HG03571 (cell line): ENCODE measurements at regions not wholly inside any gene's neighbourhood (a gene's known extent, or its start where the extent isn't known, plus 50 kb on each side); places are given as distances from the start of the nearest gene placed in this dataset.

Experiments
- ATAC-seq: cut with Tn5 transposase; IDR thresholded peaks from one replicate; pipeline ENCODE4 v1.9.1; 2021; ENCODE audit not compliant: unreplicated experiment

DNA sequence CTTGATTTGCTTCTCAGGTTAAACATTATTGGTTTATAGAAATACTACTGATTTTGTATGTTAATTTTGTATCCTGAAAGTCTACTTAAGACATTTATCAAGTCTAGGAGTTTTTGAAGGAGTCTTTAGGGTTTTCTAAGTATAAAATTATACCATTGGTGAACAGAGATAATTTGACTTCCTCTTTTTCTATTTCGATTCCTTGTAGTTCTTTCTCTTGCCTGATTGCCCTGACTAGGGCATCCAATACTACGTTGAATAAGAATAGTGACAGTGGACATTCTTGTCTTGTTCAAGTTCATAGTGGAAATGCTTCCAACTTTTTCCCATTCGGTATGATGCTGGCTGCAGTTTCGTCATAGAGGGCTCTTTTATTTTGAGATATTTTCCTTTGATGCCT is 807.5 kb upstream of the SLC10A2 start:
- no peak for ATAC-seq

DNA sequence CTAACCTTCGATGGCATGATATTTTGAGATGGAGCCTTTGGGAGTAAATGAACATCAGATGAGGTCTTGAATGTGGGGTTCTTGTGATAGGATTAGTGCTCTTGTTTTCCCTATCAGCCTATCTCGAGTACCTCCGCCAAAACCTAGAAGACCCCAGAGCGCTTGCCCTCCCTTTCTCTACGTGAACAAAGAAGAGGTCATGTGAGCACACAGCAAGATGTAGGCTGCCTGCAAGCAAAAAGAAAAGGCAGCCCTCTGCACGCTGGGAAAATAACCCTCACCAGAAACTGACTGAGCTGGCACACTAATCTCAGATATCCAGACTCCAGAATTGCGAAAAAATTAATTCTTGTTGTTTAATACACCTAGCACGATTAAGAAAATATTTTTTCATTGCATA is 799.8 kb upstream of the SLC10A2 start:
- no peak for ATAC-seq

DNA sequence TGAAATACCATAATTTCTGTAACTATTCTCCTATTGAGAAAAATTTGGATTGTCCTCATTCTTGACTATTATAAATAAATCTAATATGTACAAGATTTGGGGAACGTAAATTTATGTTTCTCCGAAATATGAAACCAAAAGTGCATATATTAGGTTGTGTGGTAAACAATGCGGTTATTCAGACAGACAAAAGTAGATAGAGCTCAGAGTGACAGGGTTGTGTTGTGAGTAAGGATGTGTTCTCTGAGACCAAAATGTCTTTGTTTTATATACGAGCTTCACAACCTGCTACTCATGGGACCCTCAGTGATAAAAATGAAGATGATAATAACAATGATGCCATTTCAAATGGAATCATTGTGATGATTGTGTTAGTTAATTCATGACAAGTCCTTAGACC is 796.3 kb upstream of the SLC10A2 start:
- no peak for ATAC-seq

DNA sequence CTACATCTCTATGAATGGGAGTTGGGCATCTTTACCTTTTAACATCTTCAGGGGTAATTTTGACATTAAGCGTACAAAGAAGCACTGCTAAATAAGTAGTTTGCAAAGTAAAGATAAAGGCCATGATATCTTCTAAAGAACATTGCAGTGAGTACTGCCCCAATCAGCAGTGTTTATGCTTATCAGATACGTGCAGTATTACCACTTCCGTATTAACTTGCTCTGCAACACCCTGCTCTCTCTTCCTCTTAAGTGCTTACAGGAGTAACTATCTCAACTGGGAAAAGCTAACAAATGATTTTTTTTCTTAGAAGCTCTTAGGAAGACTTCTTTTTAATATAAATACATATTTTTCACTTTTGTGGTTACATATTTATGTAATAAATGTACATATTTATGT is 793.7 kb upstream of the SLC10A2 start:
- ATAC-seq, result no peak

DNA sequence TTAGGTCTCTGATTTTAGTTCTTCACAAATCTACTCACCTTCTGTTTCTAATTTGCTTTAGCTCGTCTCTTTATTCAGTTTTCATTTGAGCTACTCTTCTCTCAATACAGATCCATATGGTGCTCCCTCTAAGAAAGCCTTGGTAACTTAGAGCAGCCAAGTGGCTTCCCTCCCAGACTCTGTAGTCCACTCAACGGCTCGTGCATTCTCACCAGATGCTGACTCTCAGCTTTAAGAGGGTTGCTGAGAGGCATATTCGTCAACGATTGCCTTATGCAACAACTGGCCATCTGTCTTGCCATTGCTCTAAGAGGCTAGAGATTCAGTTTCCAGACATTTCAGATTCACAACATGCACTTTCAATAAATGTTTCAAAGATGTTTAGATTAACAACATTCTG is 785.8 kb upstream of the SLC10A2 start:
- no peak for ATAC-seq

DNA sequence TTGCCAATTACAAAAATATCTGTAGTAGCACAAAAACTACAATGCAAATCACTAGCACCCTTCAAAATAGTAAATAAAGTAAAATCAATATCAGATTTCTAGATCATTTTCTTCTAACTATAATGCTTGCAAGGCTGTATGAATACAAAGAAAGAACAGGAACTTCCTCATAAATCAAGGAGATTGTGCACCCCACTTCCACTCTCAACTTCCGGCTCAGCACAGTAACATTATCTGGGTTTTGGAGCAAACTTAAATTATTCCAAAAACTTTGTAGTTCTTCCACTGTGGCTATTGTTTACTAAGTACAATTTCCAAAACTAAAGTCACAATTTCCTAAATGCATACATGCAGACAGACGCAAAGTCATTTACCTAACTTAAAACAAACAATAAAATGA is 778.3 kb upstream of the SLC10A2 start:
- ATAC-seq, result no peak

DNA sequence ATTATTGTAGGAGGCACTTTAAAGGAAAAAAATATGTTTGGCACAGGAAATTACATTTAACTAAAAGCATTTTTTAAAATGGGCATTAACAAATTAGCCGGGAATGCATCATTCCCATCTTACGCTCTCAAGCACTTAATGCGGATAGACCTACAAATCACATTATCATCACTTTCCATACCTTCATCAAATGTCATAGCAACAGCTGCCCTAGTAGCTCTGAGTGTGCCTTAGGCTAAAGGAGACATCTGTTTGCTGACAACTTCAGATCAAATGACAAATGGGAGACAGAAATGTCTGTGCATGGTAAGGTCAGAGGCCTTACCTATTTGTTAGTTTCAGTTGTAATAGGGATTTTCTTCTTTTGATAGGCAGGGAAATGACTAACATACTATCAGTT is 773.2 kb upstream of the SLC10A2 start:
- ATAC-seq, result no peak

DNA sequence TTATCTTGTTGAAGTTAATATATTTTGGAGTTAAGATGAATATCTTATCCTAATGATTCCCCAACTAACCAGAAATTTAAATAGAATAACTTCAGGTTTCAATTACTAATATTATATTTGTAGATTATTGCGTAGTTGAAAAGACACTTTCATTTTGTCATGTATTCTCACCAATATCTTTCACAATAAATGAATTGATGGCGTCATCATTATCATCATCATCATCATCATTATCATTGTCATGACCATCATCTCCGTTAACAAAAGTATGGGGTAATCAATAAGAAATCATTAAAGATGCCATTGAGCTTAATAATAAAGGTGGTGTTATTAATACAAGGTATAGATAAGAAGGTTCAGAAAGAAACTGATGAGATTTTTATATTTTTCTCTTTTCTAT is 768.8 kb upstream of the SLC10A2 start:
- no peak for ATAC-seq

DNA sequence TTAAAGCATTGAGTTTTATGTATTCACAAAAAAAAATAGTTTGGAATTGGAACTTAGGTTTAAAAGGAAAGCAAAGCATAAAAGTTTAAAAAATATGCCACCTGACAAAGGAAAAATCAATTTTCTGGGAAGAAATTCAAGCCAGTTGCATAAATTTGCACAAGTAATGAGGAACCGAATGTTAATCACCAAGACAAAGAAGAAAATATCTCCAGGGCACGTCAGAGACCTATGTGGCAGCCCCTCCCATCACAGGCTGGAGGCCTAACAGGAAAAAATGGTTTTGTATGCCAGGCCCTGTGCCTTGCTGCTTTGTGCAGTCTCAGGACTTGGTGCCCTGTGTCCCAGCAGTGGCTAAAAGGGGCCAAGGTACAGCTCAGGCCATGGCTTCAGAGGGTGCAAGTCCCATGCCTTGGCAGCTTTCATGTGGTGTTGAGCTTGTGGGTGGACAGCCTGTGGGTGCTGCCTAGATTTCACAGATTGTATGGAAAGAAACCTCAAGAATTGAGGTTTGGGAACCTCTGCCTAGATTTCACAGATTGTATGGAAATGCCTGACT is 767.2 kb upstream of the SLC10A2 start:
- ATAC-seq, result no peak

DNA sequence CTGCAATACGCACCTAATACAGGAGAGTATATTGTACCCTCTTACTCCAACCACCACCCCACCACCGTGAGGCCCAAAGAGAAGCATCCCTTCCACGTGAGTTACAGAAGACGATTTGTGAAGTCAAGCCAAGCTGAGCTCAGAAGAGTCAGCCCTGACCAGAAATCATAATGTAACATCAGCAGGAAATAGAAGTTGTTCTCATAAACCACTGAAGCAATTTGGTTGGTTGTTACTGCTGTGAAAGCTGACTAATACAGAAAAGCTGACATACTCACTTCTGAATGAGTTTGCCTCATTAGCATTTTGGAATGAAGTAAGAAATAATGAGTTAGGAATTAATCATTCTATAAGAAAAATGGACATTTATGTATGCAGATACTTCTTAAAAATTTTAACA is 749.4 kb upstream of the SLC10A2 start:
- no peak for ATAC-seq

DNA sequence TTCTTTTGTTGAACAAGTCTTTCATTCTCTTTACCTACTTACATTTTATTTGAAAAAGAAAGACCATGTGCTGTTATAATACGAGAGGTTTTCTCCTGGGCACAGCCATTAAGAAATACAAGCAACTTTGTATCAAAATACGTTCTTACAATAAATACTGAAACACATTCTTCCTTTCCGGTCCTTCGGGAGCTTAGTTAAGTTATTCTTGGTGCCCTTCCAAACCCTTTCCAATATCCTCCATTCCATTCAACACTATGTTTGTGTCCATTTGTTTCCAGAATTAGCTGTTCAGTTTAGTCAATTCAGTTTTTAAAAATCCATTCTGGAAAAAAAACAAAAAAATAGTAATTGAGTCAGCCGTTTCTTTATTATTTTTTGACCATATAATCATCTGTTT is 746.8 kb upstream of the SLC10A2 start:
- no peak for ATAC-seq

DNA sequence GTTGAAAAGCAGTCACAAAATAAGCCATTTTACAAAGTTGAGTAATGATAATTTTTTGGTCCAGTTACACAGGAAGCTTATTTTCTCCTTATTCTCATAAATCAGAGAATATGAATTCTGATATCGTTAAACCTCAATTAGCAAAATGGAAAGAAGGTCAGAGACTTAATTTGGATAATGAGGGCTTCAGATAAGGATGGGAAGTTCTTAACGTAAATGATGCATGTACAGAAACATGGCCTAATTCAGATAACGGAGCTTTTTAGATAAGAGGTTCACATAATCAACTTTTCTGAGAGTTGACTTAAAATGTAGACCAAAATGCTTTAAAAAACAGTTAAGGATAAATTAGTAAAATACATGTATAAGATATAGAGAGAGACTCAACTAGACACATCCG is 746.3 kb upstream of the SLC10A2 start:
- no peak for ATAC-seq

DNA sequence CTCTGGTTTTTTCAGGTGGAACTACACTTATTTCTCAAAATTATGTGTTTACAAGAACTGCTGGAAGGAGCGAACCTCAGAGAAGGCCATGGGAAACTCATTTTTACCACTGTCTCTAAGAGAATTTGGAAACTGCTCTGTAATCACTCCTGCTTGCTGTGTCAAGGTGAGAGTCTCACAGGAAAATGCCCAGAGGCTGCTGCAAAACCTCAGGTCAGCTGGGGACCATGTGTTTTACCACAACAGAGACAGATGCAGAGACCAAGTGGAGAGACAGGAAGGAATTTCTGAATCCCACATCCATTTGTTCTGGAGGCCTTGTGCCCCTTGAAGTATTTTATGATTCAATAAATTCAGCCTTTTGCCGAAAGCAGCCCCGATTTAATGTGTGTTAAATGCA is 743.8 kb upstream of the SLC10A2 start:
- no peak for ATAC-seq

DNA sequence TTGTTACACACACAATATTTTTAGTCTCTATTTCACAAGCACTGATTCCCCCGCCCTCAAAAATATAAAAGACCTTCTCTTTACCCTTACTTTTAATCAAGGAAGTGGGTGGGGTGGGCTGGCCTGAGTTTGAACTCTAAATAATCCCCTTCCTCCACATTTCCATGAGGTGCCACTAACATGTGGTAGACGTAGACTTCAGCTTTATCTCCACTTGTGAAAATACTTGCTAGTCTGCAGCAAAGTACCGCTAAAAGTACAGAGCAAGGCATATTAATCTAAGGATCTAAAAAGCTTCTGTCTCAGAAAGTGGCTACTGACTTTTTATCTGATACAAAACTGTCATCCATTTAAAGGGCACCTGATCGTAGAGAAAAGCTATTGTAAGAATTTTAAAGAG is 739.6 kb upstream of the SLC10A2 start:
- no peak for ATAC-seq

DNA sequence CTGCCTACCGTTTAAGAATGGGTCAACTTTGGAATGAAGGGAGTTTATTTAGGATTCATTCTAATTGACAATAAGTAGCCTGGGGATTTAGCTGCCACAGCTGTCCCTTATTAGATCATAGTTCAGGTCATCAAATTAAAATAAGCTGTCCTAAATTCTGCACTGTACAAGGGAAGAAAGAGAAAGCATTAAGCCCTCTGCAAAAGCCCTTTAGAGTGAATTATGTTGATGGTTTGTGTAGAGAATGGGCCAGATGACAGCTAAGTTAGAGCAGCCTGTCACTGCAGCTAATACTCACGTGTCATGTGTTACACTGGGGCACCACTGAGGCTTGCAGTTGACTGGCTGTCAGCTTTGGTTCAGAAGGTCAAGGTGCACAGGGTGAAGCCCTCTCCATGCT is 737.1 kb upstream of the SLC10A2 start:
- ATAC-seq, result no peak

DNA sequence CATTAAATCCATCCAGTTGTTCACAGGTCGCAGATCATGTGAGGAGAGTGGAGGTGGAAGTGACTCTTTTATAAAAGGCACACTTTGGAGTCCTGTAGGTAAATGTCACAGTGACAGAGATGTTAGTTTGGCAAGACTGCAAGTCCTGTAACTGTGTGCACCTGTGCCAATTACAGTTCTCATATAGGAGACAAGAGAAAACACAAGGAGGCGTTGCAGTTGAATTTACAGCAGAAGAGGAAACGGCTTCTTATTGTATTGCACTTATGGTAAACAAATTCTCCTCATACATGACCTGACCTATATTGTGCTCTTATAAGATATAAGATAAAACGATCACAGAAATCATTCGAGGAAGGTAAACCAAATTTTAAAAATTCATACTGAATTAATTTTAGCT is 732.8 kb upstream of the SLC10A2 start:
- ATAC-seq, result no peak

DNA sequence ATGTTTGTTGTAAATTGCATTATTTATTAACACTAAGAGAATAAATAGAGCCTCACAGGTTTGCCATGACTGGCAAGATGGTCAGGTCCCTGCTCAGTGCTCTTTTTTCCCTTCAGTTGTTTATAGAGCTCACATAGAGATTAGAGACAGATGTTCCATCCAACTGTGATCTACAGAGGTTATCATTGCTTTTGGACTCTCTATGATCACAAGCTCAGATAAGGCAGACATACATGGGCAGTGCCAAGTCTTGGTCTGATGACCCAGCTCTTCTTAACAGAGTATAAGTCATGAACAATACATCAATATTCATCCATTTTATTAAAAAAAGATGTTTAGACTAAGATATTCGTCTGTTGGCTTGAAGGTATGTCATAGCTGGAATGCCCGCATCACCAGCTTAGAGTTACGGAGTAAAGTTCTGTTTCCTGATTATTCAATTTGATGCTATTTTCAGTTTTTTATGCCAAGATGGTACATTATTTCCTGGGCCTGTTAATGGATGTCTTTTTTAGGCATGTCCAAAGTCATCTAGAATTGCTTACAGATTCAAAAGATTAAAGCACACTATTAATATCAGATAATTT is 729.8 kb upstream of the SLC10A2 start:
- ATAC-seq, result no peak

DNA sequence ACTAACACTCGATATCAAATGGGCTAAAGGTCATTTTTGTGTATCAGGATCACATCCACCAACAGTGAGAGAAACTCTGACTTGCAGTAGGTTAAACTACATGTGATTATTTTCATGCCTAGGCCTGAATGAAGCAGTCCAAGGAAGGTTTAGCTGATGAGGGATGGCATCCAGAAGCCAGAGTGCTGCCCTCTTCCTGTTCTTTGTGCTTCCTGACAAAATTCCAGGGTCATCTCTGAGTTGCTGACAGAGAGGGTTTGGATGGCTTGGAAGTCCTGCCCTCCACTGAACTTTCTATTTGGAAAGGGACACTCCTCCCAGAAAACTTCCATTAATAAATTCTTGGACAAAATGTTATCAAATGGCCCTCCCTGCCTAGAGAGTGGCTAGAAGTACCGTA is 728.3 kb upstream of the SLC10A2 start:
- no peak for ATAC-seq

DNA sequence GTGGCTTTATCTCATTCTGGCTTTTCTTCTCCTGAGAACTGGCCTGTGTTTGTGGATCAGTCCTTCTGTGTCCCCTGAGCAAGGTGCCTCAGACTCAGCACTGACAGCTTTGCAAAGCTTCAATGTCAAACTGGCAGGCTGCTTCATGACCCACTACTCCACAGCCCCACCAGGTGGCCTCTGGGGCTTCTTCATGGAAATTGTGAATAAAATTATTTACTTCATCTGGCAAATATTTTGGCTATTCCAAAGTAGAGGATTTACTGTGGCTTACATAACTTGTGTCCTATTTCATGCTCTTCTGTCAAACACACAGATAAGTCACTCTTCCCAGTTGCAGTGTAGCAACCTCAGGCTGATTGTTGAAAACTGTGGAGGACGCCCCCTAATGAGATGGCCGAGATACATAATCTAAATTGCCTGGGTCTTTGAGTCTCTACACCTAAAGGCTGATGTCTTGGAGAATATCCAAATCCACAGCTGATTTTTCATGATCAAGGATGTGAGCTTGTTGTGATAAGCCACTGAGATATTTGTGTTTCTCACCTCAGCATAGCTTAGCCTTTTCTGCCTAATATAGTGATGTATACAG is 721.9 kb upstream of the SLC10A2 start:
- ATAC-seq, result no peak

DNA sequence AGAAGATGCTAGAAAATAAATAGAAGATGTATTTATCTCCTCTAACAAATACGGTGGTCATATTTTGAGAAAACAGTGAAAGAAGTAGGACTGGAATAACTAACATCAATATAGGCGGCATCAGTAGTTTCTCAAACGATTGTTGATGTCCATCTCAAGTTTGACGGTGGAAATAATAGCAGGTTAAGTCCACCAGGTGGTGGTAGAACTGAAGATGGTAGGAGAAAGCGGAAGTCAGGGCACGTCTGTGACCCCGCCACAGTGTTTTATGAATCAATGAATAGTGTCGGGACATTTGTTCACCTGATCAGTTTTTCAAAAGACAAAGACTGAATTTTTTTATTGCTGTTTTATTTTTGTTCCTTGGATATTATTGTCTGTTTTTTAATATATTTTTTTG is 706.4 kb upstream of the SLC10A2 start:
- ATAC-seq, result no peak

DNA sequence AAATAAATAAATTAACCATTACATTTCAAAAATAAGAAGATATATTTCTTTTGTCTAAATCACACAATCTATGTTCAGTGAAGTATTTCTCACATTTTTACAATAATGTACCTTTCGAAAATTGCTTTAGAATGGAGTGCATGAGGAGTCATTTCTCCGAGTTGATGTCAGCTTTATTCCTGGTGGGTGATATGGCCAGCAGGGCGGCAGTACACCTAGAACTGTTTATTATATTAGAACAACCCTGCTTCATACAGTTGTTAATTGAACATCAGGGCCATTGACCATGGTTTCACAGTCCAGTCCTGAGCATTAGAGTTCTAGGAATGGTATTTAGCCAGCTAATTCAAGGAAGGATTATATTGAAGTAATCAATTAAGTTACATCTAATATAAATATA is 696.3 kb upstream of the SLC10A2 start:
- ATAC-seq, result no peak

DNA sequence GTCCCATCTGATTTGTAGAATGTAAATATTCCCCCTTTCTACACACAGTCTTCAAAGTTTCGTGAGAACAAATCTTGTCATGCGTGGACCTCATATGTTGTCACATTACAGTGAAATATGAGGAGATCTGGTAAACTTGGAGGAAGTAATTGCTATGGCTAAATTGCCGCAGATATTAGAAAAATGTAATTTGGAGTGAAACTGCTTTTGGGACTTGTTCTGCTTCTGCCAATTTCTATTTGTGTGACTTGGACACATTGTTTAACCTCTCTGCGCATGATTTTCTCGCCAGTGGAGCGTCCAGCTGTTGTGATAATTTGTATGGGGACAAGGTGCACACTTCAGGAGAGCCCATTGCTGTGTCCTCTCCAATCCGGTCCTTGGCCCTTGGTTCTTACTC is 693.1 kb upstream of the SLC10A2 start:
- no peak for ATAC-seq

DNA sequence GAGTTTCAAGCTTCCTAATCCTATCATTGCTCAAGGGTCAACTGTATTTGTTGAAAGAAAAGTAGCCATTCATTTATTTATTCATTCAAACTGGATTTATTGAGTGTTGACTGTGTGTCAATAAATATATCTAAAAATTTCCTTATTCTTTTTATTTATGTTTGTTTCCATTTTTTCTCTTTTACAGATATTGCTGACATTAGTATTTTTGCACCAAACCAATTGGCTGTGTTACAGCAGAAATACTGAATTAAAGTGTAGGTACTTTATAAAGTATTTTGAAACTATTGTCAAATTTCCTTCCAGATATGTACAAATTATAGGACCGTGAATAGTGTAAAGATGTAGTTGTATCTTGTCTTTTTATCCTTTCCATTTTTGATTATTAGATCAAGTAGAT is 692.0 kb upstream of the SLC10A2 start:
- no peak for ATAC-seq
